ENCODE measurements at regions not wholly inside any gene's neighbourhood (a gene's known extent, or its start where the extent isn't known, plus 50 kb on each side); places are given as distances from the start of the nearest gene placed in this dataset.
"Not testable (repeated sequence)": the region's sequence is repeated elsewhere in the genome, so short reads cannot be mapped to it uniquely, and the experiment has no call there.

DNA sequence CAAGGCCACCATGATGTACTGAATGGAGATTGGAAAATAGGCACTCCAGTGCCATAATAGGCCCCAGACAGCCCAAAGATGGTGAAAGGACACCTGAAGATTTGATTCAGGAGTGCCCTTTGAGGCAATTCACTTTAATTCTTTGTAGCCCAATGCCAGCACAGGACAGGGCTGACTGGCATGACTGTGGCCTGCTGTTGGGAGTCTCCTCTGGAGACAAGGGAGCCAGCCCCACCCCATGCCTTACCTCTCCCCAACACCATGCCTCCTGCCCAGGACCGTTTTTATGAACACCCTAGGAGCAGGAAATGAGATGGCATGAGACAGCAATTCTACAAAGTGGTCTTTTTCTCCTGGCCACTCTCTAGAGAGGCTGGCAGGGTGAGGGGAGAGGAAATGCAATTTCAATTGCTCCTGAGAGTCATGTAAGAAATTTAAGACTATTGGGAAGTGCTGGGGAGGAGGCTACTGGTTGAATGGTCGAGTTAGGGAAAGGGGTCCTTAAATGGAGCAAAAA lies 94.2 kb upstream of the MAMLD1 start:
- H3K27ac Mint-ChIP-seq (ENCODE audit: unreplicated experiment), result no peak overlapping the region
- H3K27me3 Mint-ChIP-seq (ENCODE audit: low read depth), result no peaks in the 10 kb centered on the region
- H3K36me3 Mint-ChIP-seq (ENCODE audit: low read depth), result no peaks in the 10 kb centered on the region
- H3K4me3 Mint-ChIP-seq (ENCODE audit: unreplicated experiment), result no peak overlapping the region
- TF ChIP-seq, protein P1, sequence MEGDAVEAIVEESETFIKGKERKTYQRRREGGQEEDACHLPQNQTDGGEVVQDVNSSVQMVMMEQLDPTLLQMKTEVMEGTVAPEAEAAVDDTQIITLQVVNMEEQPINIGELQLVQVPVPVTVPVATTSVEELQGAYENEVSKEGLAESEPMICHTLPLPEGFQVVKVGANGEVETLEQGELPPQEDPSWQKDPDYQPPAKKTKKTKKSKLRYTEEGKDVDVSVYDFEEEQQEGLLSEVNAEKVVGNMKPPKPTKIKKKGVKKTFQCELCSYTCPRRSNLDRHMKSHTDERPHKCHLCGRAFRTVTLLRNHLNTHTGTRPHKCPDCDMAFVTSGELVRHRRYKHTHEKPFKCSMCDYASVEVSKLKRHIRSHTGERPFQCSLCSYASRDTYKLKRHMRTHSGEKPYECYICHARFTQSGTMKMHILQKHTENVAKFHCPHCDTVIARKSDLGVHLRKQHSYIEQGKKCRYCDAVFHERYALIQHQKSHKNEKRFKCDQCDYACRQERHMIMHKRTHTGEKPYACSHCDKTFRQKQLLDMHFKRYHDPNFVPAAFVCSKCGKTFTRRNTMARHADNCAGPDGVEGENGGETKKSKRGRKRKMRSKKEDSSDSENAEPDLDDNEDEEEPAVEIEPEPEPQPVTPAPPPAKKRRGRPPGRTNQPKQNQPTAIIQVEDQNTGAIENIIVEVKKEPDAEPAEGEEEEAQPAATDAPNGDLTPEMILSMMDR (IDR thresholded peaks at IDR 0.05), result no peak
- H3K9me3 Mint-ChIP-seq (ENCODE audit: low read depth), result peaks cover 12% of the 10 kb centered on the region
- H3K4me1 Mint-ChIP-seq (ENCODE audit: low read depth), result no peaks in the 10 kb centered on the region
- no peak for DNase-seq (ENCODE audit: low spot score)

DNA sequence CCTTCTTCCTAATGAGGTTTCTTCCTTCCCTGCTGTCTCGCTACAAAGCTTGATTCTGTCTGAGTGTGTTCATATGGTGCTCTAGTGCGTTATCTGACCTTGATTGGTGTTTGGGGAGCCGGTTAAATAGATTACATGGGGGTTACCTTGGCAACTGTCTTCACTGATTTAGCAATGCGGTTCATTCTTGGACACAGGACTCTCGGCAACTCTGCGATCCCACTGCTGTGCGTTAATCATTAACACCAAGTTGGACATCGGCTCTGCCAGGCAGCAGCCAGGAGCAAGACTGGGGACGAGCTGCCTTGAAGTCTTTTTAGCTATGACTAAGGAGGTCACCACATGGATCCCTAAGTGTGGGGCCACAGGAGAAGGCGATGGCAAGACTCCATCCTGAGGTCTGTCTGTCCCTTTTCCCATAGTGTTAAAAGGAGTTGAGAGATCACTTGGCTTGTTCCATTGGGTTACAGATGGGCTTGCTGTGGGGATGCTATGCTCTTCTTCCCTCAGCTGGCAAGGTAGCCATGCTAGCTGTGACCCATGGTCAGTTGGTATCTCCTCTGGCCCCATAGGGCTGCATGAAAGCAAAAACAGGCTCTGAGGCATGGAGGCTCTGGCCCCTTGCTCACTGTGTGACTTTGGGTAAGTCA lies 93.4 kb upstream of the MAMLD1 start:
- Mint-ChIP-seq H3K36me3 (ENCODE audit: low read depth) (no peaks in the 10 kb centered on the region), H3K27me3 (ENCODE audit: low read depth) (no peaks in the 10 kb centered on the region), H3K4me1 (ENCODE audit: low read depth) (no peaks in the 10 kb centered on the region), H3K27ac (ENCODE audit: unreplicated experiment) (no peak overlapping the region), H3K4me3 (ENCODE audit: unreplicated experiment) (no peak overlapping the region), H3K9me3 (ENCODE audit: low read depth) (peaks cover 12% of the 10 kb centered on the region)
- TF ChIP-seq, protein P1 (IDR thresholded peaks at IDR 0.05), result no peak
- DNase-seq (ENCODE audit: low spot score), result no peak

DNA sequence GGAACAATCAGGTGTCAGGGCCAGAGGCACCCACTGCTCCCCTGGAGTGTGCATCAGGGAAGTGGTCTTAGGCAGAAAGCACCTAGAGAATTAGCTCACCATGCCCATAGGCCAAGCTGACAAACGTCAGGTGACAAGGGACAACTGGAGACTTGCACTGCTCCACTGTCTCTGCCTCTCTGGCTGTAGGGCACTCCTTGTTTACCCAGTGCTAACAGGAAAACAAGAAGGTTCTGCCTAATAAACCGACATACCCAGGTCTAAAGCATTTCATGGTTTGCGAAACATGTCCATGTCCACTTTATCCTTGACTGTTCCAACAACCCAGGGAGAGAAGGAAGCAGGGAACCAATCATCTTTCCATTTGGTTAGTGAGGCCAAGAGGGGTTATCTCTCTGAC lies 92.5 kb upstream of the MAMLD1 start:
- H3K4me1 Mint-ChIP-seq (ENCODE audit: low read depth), result no peaks in the 10 kb centered on the region
- no peak overlapping the region for H3K27ac Mint-ChIP-seq (ENCODE audit: unreplicated experiment)
- TF ChIP-seq, protein P1 (IDR thresholded peaks at IDR 0.05), result no peak
- no peaks in the 10 kb centered on the region for H3K27me3 Mint-ChIP-seq (ENCODE audit: low read depth)
- no peaks in the 10 kb centered on the region for H3K36me3 Mint-ChIP-seq (ENCODE audit: low read depth)
- H3K4me3 Mint-ChIP-seq (ENCODE audit: unreplicated experiment), result no peak overlapping the region
- peaks cover 12% of the 10 kb centered on the region for H3K9me3 Mint-ChIP-seq (ENCODE audit: low read depth)
- no peak for DNase-seq (ENCODE audit: low spot score)

DNA sequence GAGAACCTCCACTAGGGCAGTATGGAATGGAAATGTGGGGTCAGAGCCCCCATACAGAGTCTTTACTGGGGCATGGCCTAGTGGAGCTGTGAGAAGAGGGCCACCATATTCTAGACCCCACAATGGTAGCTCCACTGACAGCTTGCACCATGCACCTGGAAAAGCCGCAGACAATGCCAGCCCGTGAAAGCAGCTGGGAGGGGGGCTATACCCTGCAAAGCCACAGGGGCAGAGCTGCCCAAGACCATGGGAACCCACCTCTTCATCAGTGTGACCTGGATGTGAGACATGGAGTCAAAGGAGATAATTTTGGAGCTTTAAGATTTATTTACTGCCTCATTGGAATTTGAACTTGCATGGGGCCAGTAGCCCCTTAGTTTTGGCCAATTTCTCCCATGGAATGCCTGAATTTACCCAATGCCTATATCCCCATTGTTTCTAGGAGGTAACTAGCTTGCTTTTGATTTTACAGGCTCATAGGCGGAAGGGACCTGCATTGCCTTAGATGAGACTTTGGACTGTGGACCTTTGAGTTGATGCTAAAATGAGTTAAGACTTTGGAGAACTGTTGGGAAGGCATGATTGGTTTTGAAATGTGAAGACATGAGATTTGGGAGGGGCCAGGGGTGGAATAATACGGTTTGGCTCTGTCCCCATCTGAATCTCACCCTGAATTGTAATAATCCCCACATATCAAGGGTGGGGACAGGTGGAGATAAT lies 89.4 kb upstream of the MAMLD1 start:
- H3K36me3 Mint-ChIP-seq (ENCODE audit: low read depth); DNase-seq (ENCODE audit: low spot score); H3K27ac Mint-ChIP-seq (ENCODE audit: unreplicated experiment); H3K4me3 Mint-ChIP-seq (ENCODE audit: unreplicated experiment); H3K4me1 Mint-ChIP-seq (ENCODE audit: low read depth); H3K27me3 Mint-ChIP-seq (ENCODE audit: low read depth): not testable (repeated sequence)
- peaks cover 12% of the 10 kb centered on the region for H3K9me3 Mint-ChIP-seq (ENCODE audit: low read depth)

DNA sequence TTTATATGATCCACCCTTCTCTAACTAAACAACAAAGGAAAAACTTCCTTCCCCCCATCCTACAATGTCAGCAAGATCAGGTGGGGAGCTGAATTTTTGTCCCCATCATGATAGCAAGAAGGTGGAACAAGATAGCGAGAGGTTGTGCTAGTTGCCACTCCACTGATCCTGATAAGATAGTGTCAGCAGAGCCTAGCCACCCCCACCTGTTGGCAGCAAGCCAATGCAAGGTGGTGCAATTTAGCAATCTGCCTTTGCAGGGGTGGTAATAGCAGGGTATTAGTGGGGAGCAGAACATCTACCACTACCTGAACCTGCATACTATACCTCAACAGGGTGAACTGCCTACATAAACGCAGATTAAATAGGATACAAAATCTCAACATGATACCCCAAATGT lies 80.2 kb upstream of the MAMLD1 start:
- no peak overlapping the region for H3K27ac Mint-ChIP-seq (ENCODE audit: unreplicated experiment)
- no peaks in the 10 kb centered on the region for H3K4me1 Mint-ChIP-seq (ENCODE audit: low read depth)
- H3K27me3 Mint-ChIP-seq (ENCODE audit: low read depth), result no peaks in the 10 kb centered on the region
- DNase-seq (ENCODE audit: low spot score), result no peak
- TF ChIP-seq, protein P1 (IDR thresholded peaks at IDR 0.05), result no peak
- H3K36me3 Mint-ChIP-seq (ENCODE audit: low read depth), result no peaks in the 10 kb centered on the region
- H3K9me3 Mint-ChIP-seq (ENCODE audit: low read depth), result peaks cover 27% of the 10 kb centered on the region
- no peak overlapping the region for H3K4me3 Mint-ChIP-seq (ENCODE audit: unreplicated experiment)
